Spinal cord (tissue), 9 donors: ENCODE measurements at regions not wholly inside any gene's neighbourhood (a gene's known extent, or its start where the extent isn't known, plus 50 kb on each side); places are given as distances from the start of the nearest gene placed in this dataset.

ENCODE experiments used
- DNase-seq, 6 donors: peaks; one replicate each; pipeline versions ENCODE4 v3.0.0 to v3.0.0-alpha.2; 2013 to 2015; ENCODE audit warnings: low spot score in 6 of 6, low read depth in 4 of 6
- H3K27ac ChIP-seq: one replicate; pipeline ENCODE4 v1.5.1; 2013; ENCODE audit warnings: low read depth, low read length, control low read depth
- H3K27me3 ChIP-seq: one replicate; pipeline ENCODE4 v1.6.1; 2013; ENCODE audit warnings: low read length; ENCODE audit not compliant: control insufficient read depth, insufficient read depth
- H3K36me3 ChIP-seq: one replicate; pipeline ENCODE4 v1.6.1; 2013; ENCODE audit warnings: low read length; ENCODE audit not compliant: control insufficient read depth, insufficient read depth
- H3K4me1 ChIP-seq: one replicate; pipeline ENCODE4 v1.6.1; 2013; ENCODE audit warnings: low read length; ENCODE audit not compliant: control insufficient read depth, insufficient read depth
- H3K4me3 ChIP-seq: one replicate; pipeline ENCODE4 v1.5.1; 2013; ENCODE audit warnings: low read depth, low read length, control low read depth
- H3K9me3 ChIP-seq: one replicate; pipeline ENCODE4 v1.6.1; 2013; ENCODE audit warnings: low read length; ENCODE audit not compliant: control insufficient read depth, insufficient read depth
- WGBS: methylation state at CpG from one replicate; pipeline ENCODE4 v1.1.5; 2013; ENCODE audit warnings: missing lambda C conversion rate; ENCODE audit not compliant: insufficient coverage; 5-methylcytosine and 5-hydroxymethylcytosine counted together
- donor health status: healthy.

- no peak for DNase-seq
- Histone ChIP-seq H3K4me3 (no peak overlapping the region), H3K4me1 (no peaks in the 10 kb centered on the region), H3K9me3 (no peaks in the 10 kb centered on the region), H3K27ac (no peak overlapping the region), H3K27me3 (no peaks in the 10 kb centered on the region), H3K36me3 (no peaks in the 10 kb centered on the region)
- no CpG with 5 or more reads among the region's 1 CpG for WGBS
Observed at GRCh38 chr5:118258223-118258622, 730.1 kb downstream of the DTWD2 start.

GRCh38 chr5:118257066-118257465 is 731.3 kb downstream of the DTWD2 start:
- H3K4me3 ChIP-seq: no peak overlapping the region
- no peak overlapping the region for H3K27ac ChIP-seq
- peak in 1 of 6 donors; percentile 39 for DNase-seq
- H3K4me1 ChIP-seq: no peaks in the 10 kb centered on the region
- H3K9me3 ChIP-seq: no peaks in the 10 kb centered on the region
- H3K27me3 ChIP-seq: no peaks in the 10 kb centered on the region
- no peaks in the 10 kb centered on the region for H3K36me3 ChIP-seq

GRCh38 chr5:118253225-118254061 is 734.9 kb downstream of the DTWD2 start:
- H3K4me1 ChIP-seq: no peaks in the 10 kb centered on the region
- H3K27me3 ChIP-seq: no peaks in the 10 kb centered on the region
- H3K9me3 ChIP-seq: peaks cover 12% of the 10 kb centered on the region
- peak in 4 of 6 donors; percentile 9 to 92 (median 46) for DNase-seq
- no CpG with 5 or more reads among the region's 2 CpGs for WGBS
- H3K4me3 ChIP-seq: no peak overlapping the region
- H3K27ac ChIP-seq: peak overlapping the region; percentile 13
- H3K36me3 ChIP-seq: no peaks in the 10 kb centered on the region

GRCh38 chr5:118249386-118249785 is 739.0 kb downstream of the DTWD2 start:
- Histone ChIP-seq H3K36me3 (no peaks in the 10 kb centered on the region), H3K4me3 (no peak overlapping the region), H3K4me1 (no peaks in the 10 kb centered on the region), H3K27me3 (no peaks in the 10 kb centered on the region), H3K27ac (no peak overlapping the region), H3K9me3 (peaks cover 12% of the 10 kb centered on the region)
- no peak for DNase-seq
- WGBS: no CpG with 5 or more reads among the region's 2 CpGs

- no peak overlapping the region for H3K27ac ChIP-seq
- 96% methylated on average over 3 of the region's 4 CpGs for WGBS
- peaks cover 12% of the 10 kb centered on the region for H3K9me3 ChIP-seq
- no peaks in the 10 kb centered on the region for H3K36me3 ChIP-seq
- no peaks in the 10 kb centered on the region for H3K4me1 ChIP-seq
- no peaks in the 10 kb centered on the region for H3K27me3 ChIP-seq
- H3K4me3 ChIP-seq: no peak overlapping the region
- DNase-seq: no peak
Observed at GRCh38 chr5:118247458-118247857, 740.9 kb downstream of the DTWD2 start.

- Histone ChIP-seq H3K9me3 (no peaks in the 10 kb centered on the region), H3K4me3 (no peak overlapping the region), H3K27ac (no peak overlapping the region), H3K27me3 (no peaks in the 10 kb centered on the region), H3K36me3 (no peaks in the 10 kb centered on the region), H3K4me1 (no peaks in the 10 kb centered on the region)
- WGBS: no CpG with 5 or more reads among the region's 2 CpGs
- no peak for DNase-seq
Observed at GRCh38 chr5:118243613-118244012, 744.7 kb downstream of the DTWD2 start.

GRCh38 chr5:118243068-118243467 is 745.3 kb downstream of the DTWD2 start:
- no peak overlapping the region for H3K4me3 ChIP-seq

GRCh38 chr5:118236108-118236849 is 752.1 kb downstream of the DTWD2 start:
- H3K27ac ChIP-seq: no peak overlapping the region
- H3K9me3 ChIP-seq: no peaks in the 10 kb centered on the region
- 92% methylated on average over 2 of the region's 2 CpGs for WGBS
- no peak overlapping the region for H3K4me3 ChIP-seq
- no peak for DNase-seq
- no peaks in the 10 kb centered on the region for H3K36me3 ChIP-seq
- no peaks in the 10 kb centered on the region for H3K27me3 ChIP-seq
- H3K4me1 ChIP-seq: no peaks in the 10 kb centered on the region

More at GRCh38 chr5:118243068-118243467, 745.3 kb downstream of the DTWD2 start:
- no peaks in the 10 kb centered on the region for H3K27me3 ChIP-seq
- H3K36me3 ChIP-seq: no peaks in the 10 kb centered on the region
- no peaks in the 10 kb centered on the region for H3K4me1 ChIP-seq
- no peak overlapping the region for H3K27ac ChIP-seq
- DNase-seq: no peak
- no peaks in the 10 kb centered on the region for H3K9me3 ChIP-seq

GRCh38 chr5:118233606-118234005 is 754.7 kb downstream of the DTWD2 start:
- H3K27ac ChIP-seq: no peak overlapping the region
- no peaks in the 10 kb centered on the region for H3K4me1 ChIP-seq
- WGBS: no CpG with 5 or more reads among the region's 4 CpGs
- H3K36me3 ChIP-seq: no peaks in the 10 kb centered on the region
- H3K27me3 ChIP-seq: no peaks in the 10 kb centered on the region
- no peak overlapping the region for H3K4me3 ChIP-seq
- H3K9me3 ChIP-seq: no peaks in the 10 kb centered on the region
- no peak for DNase-seq

GRCh38 chr5:118228489-118228888 is 759.9 kb downstream of the DTWD2 start:
- no peak overlapping the region for H3K4me3 ChIP-seq
- H3K27ac ChIP-seq: no peak overlapping the region
- no peaks in the 10 kb centered on the region for H3K9me3 ChIP-seq
- 56% methylated on average over 1 of the region's 2 CpGs for WGBS
- DNase-seq: no peak
- H3K36me3 ChIP-seq: no peaks in the 10 kb centered on the region
- no peaks in the 10 kb centered on the region for H3K27me3 ChIP-seq
- no peaks in the 10 kb centered on the region for H3K4me1 ChIP-seq
